HUES48 (cell line): ENCODE measurements at regions not wholly inside any gene's neighbourhood (a gene's known extent, or its start where the extent isn't known, plus 50 kb on each side); places are given as distances from the start of the nearest gene placed in this dataset.
"Not testable (repeated sequence)": the region's sequence is repeated elsewhere in the genome, so short reads cannot be mapped to it uniquely, and the experiment has no call there.

Experiments used
- H3K27ac ChIP-seq: one replicate; pipeline ENCODE4 v1.7.0; 2013; ENCODE audit warnings: low read depth, low read length, inconsistent platforms
- H3K27me3 ChIP-seq: 2 replicates; pipeline ENCODE4 v1.6.1; 2013; ENCODE audit warnings: mild to moderate bottlenecking, low read length; ENCODE audit not compliant: control insufficient read depth, insufficient read depth
- H3K36me3 ChIP-seq: 2 replicates; pipeline ENCODE4 v1.6.1; 2013; ENCODE audit warnings: low read length; ENCODE audit not compliant: control insufficient read depth, insufficient read depth
- H3K4me1 ChIP-seq: 2 replicates; pipeline ENCODE4 v1.6.1; 2013; ENCODE audit warnings: mild to moderate bottlenecking, low read length; ENCODE audit not compliant: control insufficient read depth, insufficient read depth
- H3K4me3 ChIP-seq: 2 replicates; pipeline ENCODE4 v1.5.1; 2013; ENCODE audit warnings: mild to moderate bottlenecking, low read depth, low read length
- H3K9ac ChIP-seq: 2 replicates; pipeline ENCODE4 v1.6.1; 2013; ENCODE audit warnings: mild to moderate bottlenecking, low read depth, low read length, moderate library complexity
- H3K9me3 ChIP-seq: 2 replicates; pipeline ENCODE4 v1.6.1; 2013; ENCODE audit warnings: low read length; ENCODE audit not compliant: control insufficient read depth, insufficient read depth

DNA sequence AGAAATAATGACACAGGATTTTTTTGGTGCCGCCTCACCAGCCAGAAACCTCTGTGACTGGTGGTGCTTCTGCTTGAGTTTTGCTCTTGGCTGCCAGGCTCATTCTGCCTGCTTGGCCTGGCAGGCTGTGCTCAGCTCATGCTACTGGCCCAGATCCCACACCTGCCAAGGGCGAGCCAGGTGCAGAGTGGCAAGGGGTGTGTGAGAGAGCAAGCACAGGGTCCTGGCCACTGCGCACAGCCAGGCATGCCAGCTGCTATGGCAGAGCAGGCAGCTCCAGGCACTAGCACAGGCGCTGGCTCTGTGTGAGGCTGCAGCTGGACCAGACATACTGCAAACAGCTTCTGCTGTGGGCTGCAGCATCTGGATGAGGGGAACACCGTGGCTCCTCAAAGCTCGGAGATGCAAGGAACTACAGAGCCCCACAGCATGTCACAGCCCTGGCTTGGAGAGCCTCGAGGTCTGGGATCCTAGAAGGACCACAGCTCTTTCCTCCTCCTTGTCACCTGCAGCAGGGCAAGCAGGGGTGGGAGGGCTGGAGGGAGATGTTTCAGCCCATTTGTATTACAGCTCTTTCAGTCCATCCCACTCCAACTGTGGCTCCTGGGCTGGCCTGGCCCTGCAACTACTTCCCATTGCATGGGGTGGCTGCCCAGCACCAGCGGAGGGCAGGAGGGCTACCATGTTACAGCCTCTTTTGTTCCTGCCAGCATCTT is 313.4 kb upstream of the SEMA3C start:
- Histone ChIP-seq H3K4me1 (peaks cover 19% of the 10 kb centered on the region), H3K4me3 (no peak overlapping the region), H3K27me3 (no peaks in the 10 kb centered on the region), H3K9me3 (no peaks in the 10 kb centered on the region), H3K27ac (no peak overlapping the region), H3K36me3 (no peaks in the 10 kb centered on the region), H3K9ac (no peak overlapping the region)

DNA sequence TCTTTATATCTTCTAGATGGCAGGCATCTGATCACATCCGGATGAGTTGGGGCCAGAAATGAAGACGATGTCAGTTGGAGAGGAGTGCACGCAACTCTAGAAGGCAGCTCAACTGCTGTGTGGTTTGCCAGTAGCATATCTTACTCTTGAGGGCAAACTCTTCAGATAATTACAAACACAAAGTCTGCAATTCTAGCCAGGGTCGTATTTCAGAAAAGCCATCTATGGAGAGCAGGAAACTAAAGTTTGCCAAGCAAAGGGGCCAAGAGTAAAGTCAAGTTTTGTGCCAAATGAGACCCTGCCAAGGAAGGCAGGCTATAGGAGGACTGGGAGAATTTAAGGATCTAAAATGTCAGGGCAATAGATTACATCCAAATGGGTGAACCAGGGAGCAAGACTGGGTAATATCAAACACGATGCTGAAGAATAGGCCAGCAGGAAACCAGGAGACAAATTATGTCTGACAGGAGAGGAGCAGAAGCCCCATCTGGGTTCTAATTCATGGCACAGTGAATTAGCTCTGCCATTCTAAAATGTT is 312.5 kb upstream of the SEMA3C start:
- H3K36me3 ChIP-seq: no peaks in the 10 kb centered on the region
- no peak overlapping the region for H3K27ac ChIP-seq
- H3K9me3 ChIP-seq: no peaks in the 10 kb centered on the region
- H3K9ac ChIP-seq: no peak overlapping the region
- no peaks in the 10 kb centered on the region for H3K27me3 ChIP-seq
- peaks cover 19% of the 10 kb centered on the region for H3K4me1 ChIP-seq
- no peak overlapping the region for H3K4me3 ChIP-seq

DNA sequence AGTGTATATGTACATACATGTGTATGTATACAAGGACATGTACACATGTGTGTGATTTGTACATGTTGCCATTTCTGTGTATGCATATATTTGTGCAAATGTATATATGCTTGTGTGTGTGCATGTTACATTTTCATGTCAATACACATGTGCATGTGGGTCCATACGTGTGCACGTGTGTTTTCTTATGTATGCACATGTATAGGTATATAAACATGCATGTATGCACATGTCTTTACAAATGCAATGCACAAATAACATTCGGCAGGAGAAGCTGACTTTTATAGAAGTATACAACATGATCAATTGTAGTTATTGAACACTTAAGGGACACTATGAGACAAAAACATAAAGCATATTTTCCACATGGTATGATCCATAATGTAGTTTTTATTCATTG is 307.4 kb upstream of the SEMA3C start:
- Histone ChIP-seq H3K36me3 (no peaks in the 10 kb centered on the region), H3K4me1 (peaks cover 10% of the 10 kb centered on the region), H3K9me3 (peaks cover 7% of the 10 kb centered on the region; the same call in 1 of the 2 replicates), H3K27me3 (no peaks in the 10 kb centered on the region), H3K4me3 (no peak overlapping the region), H3K9ac (no peak overlapping the region), H3K27ac (no peak overlapping the region)

DNA sequence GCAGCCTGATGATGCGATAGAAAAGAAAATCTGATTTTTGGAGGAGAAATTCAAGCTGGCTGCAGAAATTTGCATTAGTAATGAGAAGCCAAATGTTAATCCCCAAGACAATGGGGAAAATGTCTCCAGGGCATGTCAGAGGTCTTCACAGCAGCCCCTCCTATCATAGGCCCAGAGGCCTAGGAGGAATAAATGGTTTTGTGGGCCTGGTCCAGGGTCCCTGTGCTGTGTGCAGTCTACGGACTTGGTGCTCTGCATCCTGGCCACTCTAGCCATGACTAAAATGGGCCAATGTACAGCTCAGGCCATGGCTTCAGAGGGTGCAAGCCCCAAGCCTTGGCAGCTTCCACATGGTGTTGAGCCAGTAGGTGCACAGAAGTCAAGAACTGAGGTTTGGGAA is 303.8 kb upstream of the SEMA3C start:
- H3K4me1 ChIP-seq, H3K9me3 ChIP-seq, H3K27ac ChIP-seq, H3K27me3 ChIP-seq, H3K36me3 ChIP-seq, H3K4me3 ChIP-seq, H3K9ac ChIP-seq: not testable (repeated sequence)

DNA sequence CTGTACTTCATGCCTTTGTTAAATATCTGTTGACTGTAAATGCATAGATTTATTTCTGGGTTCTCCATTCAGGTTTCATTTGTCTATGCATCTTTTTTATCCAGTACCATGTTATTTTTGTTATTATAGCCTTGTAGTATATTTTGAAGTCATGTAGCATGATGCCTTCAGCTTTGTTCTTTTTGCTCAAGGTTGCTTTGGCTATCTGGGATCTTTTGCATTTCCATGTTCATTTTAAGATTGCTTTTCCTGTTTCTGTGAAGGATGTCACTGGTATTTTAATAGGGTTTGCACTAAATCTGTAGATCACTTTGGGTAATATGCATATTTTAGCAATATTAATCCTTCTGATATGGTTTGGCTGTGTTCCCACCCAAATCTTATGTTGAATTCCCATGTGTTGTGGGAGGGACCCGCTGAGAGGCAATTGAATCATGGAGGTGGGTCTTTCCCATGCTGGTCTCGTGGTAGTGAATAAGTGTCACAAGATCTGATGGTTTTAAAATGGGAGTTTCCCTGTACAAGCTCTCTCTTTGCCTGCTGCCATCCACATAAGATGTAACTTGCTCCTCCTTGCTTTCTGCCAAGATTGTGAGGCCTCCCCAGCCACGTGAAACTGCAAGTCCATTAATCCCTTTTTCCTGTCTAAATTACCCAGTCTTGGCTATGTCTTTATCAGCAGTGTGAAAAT is 302.8 kb upstream of the SEMA3C start:
- Histone ChIP-seq H3K4me3 (no peak overlapping the region), H3K9me3 (peaks cover 7% of the 10 kb centered on the region; the same call in 1 of the 2 replicates), H3K4me1 (no peaks in the 10 kb centered on the region), H3K27ac (no peak overlapping the region), H3K9ac (no peak overlapping the region), H3K36me3 (no peaks in the 10 kb centered on the region), H3K27me3 (no peaks in the 10 kb centered on the region)

DNA sequence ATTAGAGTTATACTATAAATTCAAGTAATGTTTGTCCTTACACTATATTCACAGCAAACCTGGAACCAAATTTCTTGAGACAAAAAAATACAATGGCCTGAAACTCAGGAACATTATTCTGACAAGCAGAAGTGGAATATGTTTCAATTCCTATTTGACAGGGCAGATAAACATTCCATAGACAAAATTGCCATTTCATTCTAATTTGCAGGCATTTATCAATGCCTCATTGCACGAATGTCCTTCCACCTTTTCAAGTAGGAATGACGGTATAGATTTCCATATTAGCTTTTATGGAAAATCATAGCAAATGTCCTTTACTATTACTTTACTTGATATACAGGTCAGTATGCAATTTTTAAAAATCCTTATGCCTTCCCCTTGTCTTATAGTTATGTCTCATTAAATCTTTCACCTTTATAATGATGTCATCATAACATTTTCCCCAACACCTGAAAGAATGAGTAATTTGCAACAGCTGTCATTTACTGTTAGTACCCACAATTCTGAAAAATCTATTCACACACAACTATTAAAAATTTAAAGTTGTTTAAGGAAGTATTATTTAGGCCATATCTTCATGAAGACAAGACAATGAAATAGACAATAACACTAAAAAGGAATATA is 299.7 kb upstream of the SEMA3C start:
- no peak overlapping the region for H3K27ac ChIP-seq
- H3K36me3 ChIP-seq: no peaks in the 10 kb centered on the region
- no peak overlapping the region for H3K9ac ChIP-seq
- H3K4me3 ChIP-seq: no peak overlapping the region
- no peaks in the 10 kb centered on the region for H3K27me3 ChIP-seq
- H3K4me1 ChIP-seq: no peaks in the 10 kb centered on the region
- H3K9me3 ChIP-seq: peaks cover 7% of the 10 kb centered on the region; the same call in 1 of the 2 replicates

DNA sequence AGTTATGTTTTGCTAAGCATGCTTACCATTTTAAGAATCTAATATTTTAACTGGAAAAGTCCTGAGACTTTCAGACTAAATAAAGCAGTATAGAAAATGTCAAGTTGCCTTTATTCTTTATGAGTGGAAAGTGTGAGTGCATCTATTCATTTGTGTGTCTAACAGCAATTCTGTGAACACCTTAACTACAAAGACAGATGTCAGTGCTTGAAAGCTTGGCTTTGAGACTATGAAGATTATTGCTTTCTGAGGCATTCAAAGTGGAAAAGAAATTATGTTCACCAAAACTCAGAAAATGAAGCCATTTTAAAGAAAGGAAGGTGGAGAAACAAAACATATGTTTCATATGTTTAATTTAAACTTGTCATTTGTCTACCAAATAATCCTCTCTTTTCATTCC is 294.5 kb upstream of the SEMA3C start:
- no peaks in the 10 kb centered on the region for H3K27me3 ChIP-seq
- H3K36me3 ChIP-seq: no peaks in the 10 kb centered on the region
- no peak overlapping the region for H3K4me3 ChIP-seq
- no peak overlapping the region for H3K27ac ChIP-seq
- no peaks in the 10 kb centered on the region for H3K9me3 ChIP-seq
- no peak overlapping the region for H3K9ac ChIP-seq
- no peaks in the 10 kb centered on the region for H3K4me1 ChIP-seq

DNA sequence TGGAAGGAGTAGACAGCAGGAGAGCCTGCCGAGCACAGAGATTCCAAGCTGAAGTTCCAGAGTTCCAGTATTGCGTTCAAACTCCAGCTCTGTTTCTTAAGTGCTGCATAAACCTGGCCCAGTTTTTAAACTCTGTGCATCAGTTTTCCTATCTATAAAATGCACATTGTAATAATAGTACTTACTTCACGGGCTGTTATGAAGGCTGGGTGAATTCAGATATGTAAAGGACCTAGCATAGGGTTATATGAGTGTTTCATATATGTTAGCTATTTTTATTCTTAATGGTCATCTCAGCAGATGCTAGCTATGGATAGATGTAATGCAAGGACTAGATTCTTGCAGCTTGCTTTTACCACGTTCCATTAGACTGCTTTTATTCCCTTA is 293.1 kb upstream of the SEMA3C start:
- no peaks in the 10 kb centered on the region for H3K27me3 ChIP-seq
- H3K27ac ChIP-seq: no peak overlapping the region
- H3K4me1 ChIP-seq: no peaks in the 10 kb centered on the region
- H3K9ac ChIP-seq: no peak overlapping the region
- H3K4me3 ChIP-seq: no peak overlapping the region
- no peaks in the 10 kb centered on the region for H3K9me3 ChIP-seq
- no peaks in the 10 kb centered on the region for H3K36me3 ChIP-seq

DNA sequence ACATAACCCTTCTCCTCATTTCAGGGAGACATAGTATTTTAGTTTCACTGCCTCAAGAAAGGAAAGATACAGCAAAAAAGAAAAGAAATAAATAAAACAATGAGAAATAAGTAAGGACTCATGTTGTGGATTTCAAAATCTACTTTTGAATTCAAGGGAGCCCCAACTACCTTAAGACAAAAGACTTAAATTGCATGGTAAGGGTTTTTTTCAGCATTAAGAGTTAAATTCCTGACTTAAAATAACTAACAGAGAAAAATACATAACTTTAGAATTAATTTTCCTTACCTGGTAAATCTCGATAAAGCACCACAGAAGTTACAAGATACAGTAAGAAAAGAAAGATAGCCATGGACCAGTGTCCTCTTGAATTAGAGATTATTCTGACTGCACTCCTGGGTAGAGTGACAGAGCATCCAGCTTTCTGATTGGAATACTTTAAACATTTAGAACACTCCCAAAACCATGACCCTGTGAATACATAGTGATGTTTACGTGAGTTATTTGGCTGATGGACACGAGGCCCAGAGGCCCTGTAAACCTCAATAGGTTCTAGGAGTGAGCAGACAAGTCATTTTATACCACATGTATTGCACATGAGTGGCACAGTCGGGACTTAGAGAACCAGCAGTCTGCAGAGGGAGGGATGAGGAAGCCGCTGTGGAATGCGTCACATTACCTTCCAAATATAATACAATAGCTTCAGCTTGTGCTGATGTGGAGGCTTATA is 292.5 kb upstream of the SEMA3C start:
- Histone ChIP-seq H3K4me3 (no peak overlapping the region), H3K9ac (no peak overlapping the region), H3K27ac (no peak overlapping the region), H3K36me3 (no peaks in the 10 kb centered on the region), H3K9me3 (no peaks in the 10 kb centered on the region), H3K4me1 (no peaks in the 10 kb centered on the region), H3K27me3 (no peaks in the 10 kb centered on the region)

DNA sequence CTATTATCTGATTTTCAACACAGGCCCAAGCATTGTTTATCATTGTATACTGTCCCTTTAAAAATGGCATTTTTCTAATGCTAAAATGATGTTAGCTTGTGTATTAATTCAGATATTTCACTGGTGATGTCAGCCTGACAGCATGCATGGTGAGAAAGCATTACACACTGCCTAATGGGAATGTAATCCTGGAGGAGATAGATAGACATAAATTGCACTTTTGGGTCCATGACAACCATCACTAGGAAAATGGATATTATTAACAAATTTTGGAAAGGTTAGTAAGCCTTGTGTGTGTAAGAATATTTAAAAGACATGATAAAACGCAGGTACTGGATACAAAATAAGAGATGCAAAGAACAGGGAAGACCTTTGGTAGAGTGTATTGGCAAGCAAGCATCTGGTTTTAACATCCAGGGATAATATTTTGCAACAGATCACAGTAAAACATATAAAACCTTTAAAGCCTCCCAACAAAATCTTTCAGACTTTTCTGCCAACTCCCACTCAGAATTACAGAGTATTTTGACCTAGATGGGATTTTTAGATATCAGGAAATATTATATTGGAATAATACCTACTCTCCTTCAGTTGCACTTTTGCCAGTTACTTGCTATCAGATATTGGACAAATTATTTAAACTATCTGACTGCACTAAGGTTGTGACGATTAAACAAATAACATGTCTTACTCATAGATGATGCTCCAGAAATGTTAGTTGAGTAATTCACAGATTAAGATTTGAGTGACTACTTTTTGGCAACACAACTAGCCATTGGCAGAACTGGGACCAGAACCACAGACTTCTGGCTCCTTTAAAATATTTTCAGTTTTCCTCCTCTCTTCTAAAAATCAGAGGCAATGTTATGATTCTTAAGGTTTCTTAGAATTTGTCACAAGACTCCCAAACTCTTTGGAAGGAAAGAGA is 291.6 kb upstream of the SEMA3C start:
- H3K4me1 ChIP-seq: no peaks in the 10 kb centered on the region
- no peaks in the 10 kb centered on the region for H3K36me3 ChIP-seq
- no peaks in the 10 kb centered on the region for H3K9me3 ChIP-seq
- H3K4me3 ChIP-seq: no peak overlapping the region
- H3K27me3 ChIP-seq: no peaks in the 10 kb centered on the region
- H3K9ac ChIP-seq: no peak overlapping the region
- H3K27ac ChIP-seq: no peak overlapping the region
